A673 (cell line): ENCODE measurements at regions not wholly inside any gene's neighbourhood (a gene's known extent, or its start where the extent isn't known, plus 50 kb on each side); places are given as distances from the start of the nearest gene placed in this dataset.

Experiments used
- BruUV-seq: library from RNA; stranded (reverse); fragments of 400-500 nt; replicated peaks from 2 replicates; lab custom pipeline; 2021; lab: Mats Ljungman, UMichigan
- CTCF ChIA-PET: fragments of 300-600 bp; sonication (Branson Sonifier 250); formaldehyde crosslinking; loops from one replicate; lab custom pipeline; 2022; ENCODE audit warnings: antibody characterized with exemption; lab: Charles Lee
- POLR2A ChIA-PET: fragments of 300-600 bp; sonication (Branson Sonifier 250); formaldehyde crosslinking; loops from one replicate; lab custom pipeline; 2022; ENCODE audit warnings: antibody characterized with exemption; ENCODE audit not compliant: low non-redundant PET; lab: Charles Lee
- DNase-seq: peaks from one replicate; pipeline ENCODE4 v3.0.0-alpha.2; 2015; ENCODE audit warnings: low spot score
- H3K27ac ChIP-seq: fragments of 200-600 bp; sonication (generic); 2 replicates; pipeline ENCODE4 v1.5.1; 2016; ENCODE audit warnings: mixed run types, low read depth, mild to moderate bottlenecking, mixed read lengths, antibody characterized with exemption, low read length; ENCODE audit not compliant: poor library complexity, severe bottlenecking
- H3K27me3 ChIP-seq: fragments of 200-600 bp; sonication (generic); replicated peaks from 2 replicates; pipeline ENCODE4 v1.6.1; 2017; ENCODE audit warnings: mixed run types, low read depth, mild to moderate bottlenecking, mixed read lengths, antibody characterized with exemption, low read length; ENCODE audit not compliant: insufficient read depth, poor library complexity
- H3K36me3 ChIP-seq: fragments of 200-600 bp; sonication (generic); 2 replicates; pipeline ENCODE4 v1.6.1; 2016; ENCODE audit warnings: mixed run types, mild to moderate bottlenecking, mixed read lengths, antibody characterized with exemption, low read length; ENCODE audit not compliant: insufficient read depth, poor library complexity, severe bottlenecking
- H3K4me1 ChIP-seq: fragments of 200-600 bp; sonication (generic); 2 replicates; pipeline ENCODE4 v1.6.1; 2017; ENCODE audit warnings: mixed run types, mild to moderate bottlenecking, mixed read lengths, antibody characterized with exemption, low read length; ENCODE audit not compliant: insufficient read depth, poor library complexity, severe bottlenecking
- H3K4me3 ChIP-seq: fragments of 200-600 bp; sonication (generic); 2 replicates; pipeline ENCODE4 v1.5.1; 2016; ENCODE audit warnings: low read depth, mixed run types, mild to moderate bottlenecking, mixed read lengths, low read length; ENCODE audit not compliant: poor library complexity, severe bottlenecking
- H3K9me3 ChIP-seq: fragments of 200-600 bp; sonication (generic); 2 replicates; pipeline ENCODE4 v1.6.1; 2016; ENCODE audit warnings: mixed run types, low read depth, mild to moderate bottlenecking, mixed read lengths, antibody characterized with exemption, low read length; ENCODE audit not compliant: poor library complexity, severe bottlenecking
- EZH2 ChIP-seq: fragments of 200-600 bp; sonication (generic); IDR thresholded peaks from 2 replicates; pipeline ENCODE4 v1.6.1; 2017; ENCODE audit warnings: borderline replicate concordance, low read depth, mild to moderate bottlenecking, mixed read lengths, antibody characterized with exemption, low read length; ENCODE audit not compliant: poor library complexity, severe bottlenecking
- intact Hi-C: fragments of 100-400 bp; cut with micrococcal nuclease; formaldehyde crosslinking; loops from one replicate; pipeline ENCODE4 v1.10.0; 2022; ENCODE audit not compliant: unreplicated experiment
- TF ChIP-seq, protein P1 (sequence below): fragments of 300-800, 200-600 bp; sonication (generic); conservative IDR thresholded peaks from 2 replicates; pipeline ENCODE4 v1.5.1; 2017; ENCODE audit warnings: low read depth, mild to moderate bottlenecking, antibody characterized with exemption, low read length, moderate library complexity, mixed read lengths

DNA sequence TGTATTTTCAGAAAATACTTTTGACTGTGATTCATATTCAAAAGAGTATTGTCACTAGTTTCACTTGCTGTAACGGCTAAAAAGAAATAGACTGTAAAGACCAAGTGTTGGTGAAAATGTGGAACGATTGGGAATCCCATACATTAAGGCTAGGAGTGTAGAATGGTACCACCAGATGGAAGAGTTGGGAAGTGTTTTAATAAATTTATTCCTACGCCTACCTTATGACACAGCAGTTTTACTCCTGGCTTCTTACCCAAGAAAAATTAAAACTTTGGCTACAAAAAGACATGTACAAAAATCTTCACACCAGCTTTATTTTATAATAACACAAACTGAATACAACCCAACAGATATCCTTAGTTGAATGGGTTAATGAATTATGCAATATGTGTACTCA is 256.2 kb downstream of the TAF11L14 start:
- intact Hi-C loops = loop anchor here (5.0 kb wide), 1 partner anchor 673 kb away; the partner anchor contains the start of gene BASP1
- TF ChIP-seq EZH2 = no peak
- TF ChIP-seq, protein P1, sequence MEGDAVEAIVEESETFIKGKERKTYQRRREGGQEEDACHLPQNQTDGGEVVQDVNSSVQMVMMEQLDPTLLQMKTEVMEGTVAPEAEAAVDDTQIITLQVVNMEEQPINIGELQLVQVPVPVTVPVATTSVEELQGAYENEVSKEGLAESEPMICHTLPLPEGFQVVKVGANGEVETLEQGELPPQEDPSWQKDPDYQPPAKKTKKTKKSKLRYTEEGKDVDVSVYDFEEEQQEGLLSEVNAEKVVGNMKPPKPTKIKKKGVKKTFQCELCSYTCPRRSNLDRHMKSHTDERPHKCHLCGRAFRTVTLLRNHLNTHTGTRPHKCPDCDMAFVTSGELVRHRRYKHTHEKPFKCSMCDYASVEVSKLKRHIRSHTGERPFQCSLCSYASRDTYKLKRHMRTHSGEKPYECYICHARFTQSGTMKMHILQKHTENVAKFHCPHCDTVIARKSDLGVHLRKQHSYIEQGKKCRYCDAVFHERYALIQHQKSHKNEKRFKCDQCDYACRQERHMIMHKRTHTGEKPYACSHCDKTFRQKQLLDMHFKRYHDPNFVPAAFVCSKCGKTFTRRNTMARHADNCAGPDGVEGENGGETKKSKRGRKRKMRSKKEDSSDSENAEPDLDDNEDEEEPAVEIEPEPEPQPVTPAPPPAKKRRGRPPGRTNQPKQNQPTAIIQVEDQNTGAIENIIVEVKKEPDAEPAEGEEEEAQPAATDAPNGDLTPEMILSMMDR = peak; percentile 38; the same call in 1 of the 2 replicates
- H3K27me3 ChIP-seq = no peaks in the 10 kb centered on the region
- POLR2A ChIA-PET = no interaction called here
- H3K4me3 ChIP-seq = no peak overlapping the region
- peaks cover 14% of the 10 kb centered on the region for H3K4me1 ChIP-seq
- no peaks in the 10 kb centered on the region for H3K36me3 ChIP-seq
- H3K27ac ChIP-seq = no peak overlapping the region
- no TSS peak for BruUV-seq
- H3K9me3 ChIP-seq = no peaks in the 10 kb centered on the region
- DNase-seq = peak; percentile 47
- CTCF ChIA-PET = no interaction called here

GRCh38 chr5:17891881-17892280 is 257.6 kb downstream of the TAF11L14 start:
- ChIA-PET CTCF (no interaction called here), POLR2A (no interaction called here)
- no peak overlapping the region for H3K27ac ChIP-seq
- peaks cover 14% of the 10 kb centered on the region for H3K4me1 ChIP-seq
- TF ChIP-seq EZH2 = no peak
- TF ChIP-seq, protein P1 = no peak
- no peak for DNase-seq
- H3K9me3 ChIP-seq = no peaks in the 10 kb centered on the region
- H3K27me3 ChIP-seq = no peaks in the 10 kb centered on the region
- no TSS peak for BruUV-seq
- intact Hi-C loops = loop anchor here (5.0 kb wide), 1 partner anchor 675 kb away; the partner anchor contains the start of gene BASP1
- no peak overlapping the region for H3K4me3 ChIP-seq
- no peaks in the 10 kb centered on the region for H3K36me3 ChIP-seq

DNA sequence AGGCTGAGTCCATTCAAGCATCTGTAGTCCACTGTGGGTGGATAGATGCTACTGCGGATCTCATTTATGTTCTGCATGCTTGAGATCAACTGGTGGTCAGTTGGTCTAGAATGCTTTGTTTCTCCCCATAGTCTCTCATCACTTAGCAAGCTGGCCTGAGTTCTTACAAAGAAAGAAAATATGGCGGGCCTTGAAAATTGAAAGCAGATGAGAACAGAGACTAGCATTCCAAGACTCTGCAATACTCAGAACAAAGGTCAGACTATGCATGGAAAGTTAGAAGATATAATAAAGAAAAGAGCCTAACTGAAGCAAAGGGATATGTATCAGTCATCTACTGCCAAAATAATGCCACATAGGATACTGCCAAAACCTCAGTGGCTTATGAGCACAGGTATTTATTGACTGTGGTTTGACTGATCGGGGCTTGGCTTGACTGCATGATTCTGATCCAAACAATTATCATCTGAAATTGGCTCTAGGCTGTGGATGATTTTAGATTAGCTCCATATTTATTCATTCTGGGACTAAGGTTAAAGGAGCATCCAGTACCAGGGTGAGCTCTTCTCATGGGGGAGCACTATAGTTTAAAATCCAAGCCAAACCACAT is 258.9 kb downstream of the TAF11L14 start:
- TF ChIP-seq, protein P1 = no peak
- TF ChIP-seq EZH2 = no peak
- ChIA-PET POLR2A (no interaction called here), CTCF (no interaction called here)
- BruUV-seq = no TSS peak
- intact Hi-C loops = loop anchor here (5.0 kb wide), 1 partner anchor 676 kb away; the partner anchor contains the start of gene BASP1
- no peak overlapping the region for H3K27ac ChIP-seq
- no peaks in the 10 kb centered on the region for H3K9me3 ChIP-seq
- no peak for DNase-seq
- H3K4me3 ChIP-seq = no peak overlapping the region
- no peaks in the 10 kb centered on the region for H3K36me3 ChIP-seq
- H3K27me3 ChIP-seq = no peaks in the 10 kb centered on the region
- peaks cover 14% of the 10 kb centered on the region for H3K4me1 ChIP-seq
